ENCODE measurements at regions not wholly inside any gene's neighbourhood (a gene's known extent, or its start where the extent isn't known, plus 50 kb on each side); places are given as distances from the start of the nearest gene placed in this dataset.

GRCh38 chr3:102084006-102084405 is 234.7 kb downstream of the NFKBIZ start:
- no peaks in the 10 kb centered on the region for H3K27me3 ChIP-seq (ENCODE audit: control insufficient read depth in 1 of 2, insufficient read depth in 2 of 2, low read length in 1 of 2)
- ATAC-seq (ENCODE audit: low FRiP score): no peak
- 2 to 10% methylated on average over 3 of the region's 3 CpGs for WGBS, 2 donors
- DNase-seq: no peak
- H3K36me3 ChIP-seq (ENCODE audit: control insufficient read depth in 1 of 2, insufficient read depth in 2 of 2, low read length in 1 of 2): no peaks in the 10 kb centered on the region
- intact Hi-C loops (cut with DNase I): no loop called here
- H3K4me3 ChIP-seq (ENCODE audit: low read length in 2 of 2): no peak overlapping the region
- H3K4me1 ChIP-seq (ENCODE audit: control insufficient read depth in 1 of 2, insufficient read depth in 2 of 2, low read length in 2 of 2): peaks cover 5 to 10% of the 10 kb centered on the region in 2 donors
- H3K27ac ChIP-seq (ENCODE audit: low read depth in 1 of 2, low read length in 2 of 2): no peak overlapping the region
- no peaks in the 10 kb centered on the region for H3K9me3 ChIP-seq (ENCODE audit: control insufficient read depth, low read length)

- H3K27me3 ChIP-seq (ENCODE audit: control insufficient read depth in 1 of 2, insufficient read depth in 2 of 2, low read length in 1 of 2): no peaks in the 10 kb centered on the region
- DNase-seq: no peak
- no peak overlapping the region for H3K27ac ChIP-seq (ENCODE audit: low read depth in 1 of 2, low read length in 2 of 2)
- H3K36me3 ChIP-seq (ENCODE audit: control insufficient read depth in 1 of 2, insufficient read depth in 2 of 2, low read length in 1 of 2): no peaks in the 10 kb centered on the region
- intact Hi-C loops (cut with DNase I): no loop called here
- ATAC-seq (ENCODE audit: low FRiP score): no peak
- no peaks in the 10 kb centered on the region for H3K9me3 ChIP-seq (ENCODE audit: control insufficient read depth, low read length)
- H3K4me3 ChIP-seq (ENCODE audit: low read length in 2 of 2): no peak overlapping the region
- H3K4me1 ChIP-seq (ENCODE audit: control insufficient read depth in 1 of 2, insufficient read depth in 2 of 2, low read length in 2 of 2): peaks cover 5 to 7% of the 10 kb centered on the region in 2 donors
- 92 to 96% methylated on average over 3 of the region's 3 CpGs for WGBS, 2 donors
Observed at GRCh38 chr3:102084704-102085103, 235.4 kb downstream of the NFKBIZ start.

GRCh38 chr3:102085431-102086176 is 236.3 kb downstream of the NFKBIZ start:
- Histone ChIP-seq H3K27ac (ENCODE audit: low read depth in 1 of 2, low read length in 2 of 2) (no peak overlapping the region), H3K9me3 (ENCODE audit: control insufficient read depth, low read length) (no peaks in the 10 kb centered on the region), H3K4me1 (ENCODE audit: control insufficient read depth in 1 of 2, insufficient read depth in 2 of 2, low read length in 2 of 2) (peaks cover 2 to 3% of the 10 kb centered on the region in 2 donors), H3K4me3 (ENCODE audit: low read length in 2 of 2) (no peak overlapping the region), H3K36me3 (ENCODE audit: control insufficient read depth in 1 of 2, insufficient read depth in 2 of 2, low read length in 1 of 2) (no peaks in the 10 kb centered on the region), H3K27me3 (ENCODE audit: control insufficient read depth in 1 of 2, insufficient read depth in 2 of 2, low read length in 1 of 2) (no peaks in the 10 kb centered on the region)
- 79 to 82% methylated on average over 3 of the region's 3 CpGs for WGBS, 2 donors
- intact Hi-C loops (cut with DNase I): no loop called here
- ATAC-seq (ENCODE audit: low FRiP score) (no peak), DNase-seq (no peak)

- Histone ChIP-seq H3K36me3 (ENCODE audit: control insufficient read depth in 1 of 2, insufficient read depth in 2 of 2, low read length in 1 of 2) (no peaks in the 10 kb centered on the region), H3K9me3 (ENCODE audit: control insufficient read depth, low read length) (no peaks in the 10 kb centered on the region), H3K27me3 (ENCODE audit: control insufficient read depth in 1 of 2, insufficient read depth in 2 of 2, low read length in 1 of 2) (no peaks in the 10 kb centered on the region), H3K27ac (ENCODE audit: low read depth in 1 of 2, low read length in 2 of 2) (no peak overlapping the region), H3K4me1 (ENCODE audit: control insufficient read depth in 1 of 2, insufficient read depth in 2 of 2, low read length in 2 of 2) (peaks cover 2 to 3% of the 10 kb centered on the region in 2 donors), H3K4me3 (ENCODE audit: low read length in 2 of 2) (no peak overlapping the region)
- ATAC-seq (ENCODE audit: low FRiP score) (no peak), DNase-seq (no peak)
- intact Hi-C loops (cut with DNase I): no loop called here
- WGBS, 2 donors: 83 to 92% methylated on average over 4 of the region's 4 CpGs
Observed at GRCh38 chr3:102087236-102087635, 237.9 kb downstream of the NFKBIZ start.

GRCh38 chr3:102089239-102089638 is 239.9 kb downstream of the NFKBIZ start:
- Histone ChIP-seq H3K9me3 (ENCODE audit: control insufficient read depth, low read length) (no peaks in the 10 kb centered on the region), H3K4me1 (ENCODE audit: control insufficient read depth in 1 of 2, insufficient read depth in 2 of 2, low read length in 2 of 2) (peaks cover 0 to under 1% of the 10 kb centered on the region in 2 donors), H3K4me3 (ENCODE audit: low read length in 2 of 2) (no peak overlapping the region), H3K27me3 (ENCODE audit: control insufficient read depth in 1 of 2, insufficient read depth in 2 of 2, low read length in 1 of 2) (no peaks in the 10 kb centered on the region), H3K36me3 (ENCODE audit: control insufficient read depth in 1 of 2, insufficient read depth in 2 of 2, low read length in 1 of 2) (no peaks in the 10 kb centered on the region), H3K27ac (ENCODE audit: low read depth in 1 of 2, low read length in 2 of 2) (no peak overlapping the region)
- WGBS, 2 donors: 49 to 51% methylated on average over 3 of the region's 3 CpGs
- no peak for DNase-seq
- intact Hi-C loops (cut with DNase I): no loop called here
- no peak for ATAC-seq (ENCODE audit: low FRiP score)

- no peak for DNase-seq
- intact Hi-C loops (cut with DNase I): no loop called here
- Histone ChIP-seq H3K4me1 (ENCODE audit: control insufficient read depth in 1 of 2, insufficient read depth in 2 of 2, low read length in 2 of 2) (no peaks in the 10 kb centered on the region), H3K4me3 (ENCODE audit: low read length in 2 of 2) (no peak overlapping the region), H3K9me3 (ENCODE audit: control insufficient read depth, low read length) (no peaks in the 10 kb centered on the region), H3K27me3 (ENCODE audit: control insufficient read depth in 1 of 2, insufficient read depth in 2 of 2, low read length in 1 of 2) (no peaks in the 10 kb centered on the region), H3K27ac (ENCODE audit: low read depth in 1 of 2, low read length in 2 of 2) (no peak overlapping the region), H3K36me3 (ENCODE audit: control insufficient read depth in 1 of 2, insufficient read depth in 2 of 2, low read length in 1 of 2) (no peaks in the 10 kb centered on the region)
- ATAC-seq (ENCODE audit: low FRiP score): no peak
- WGBS, 2 donors: 62 to 67% methylated on average over 10 of the region's 10 CpGs
Observed at GRCh38 chr3:102089904-102090720, 240.8 kb downstream of the NFKBIZ start.

GRCh38 chr3:102090721-102091045 is 241.4 kb downstream of the NFKBIZ start:
- Histone ChIP-seq H3K4me1 (ENCODE audit: control insufficient read depth in 1 of 2, insufficient read depth in 2 of 2, low read length in 2 of 2) (no peaks in the 10 kb centered on the region), H3K36me3 (ENCODE audit: control insufficient read depth in 1 of 2, insufficient read depth in 2 of 2, low read length in 1 of 2) (no peaks in the 10 kb centered on the region), H3K9me3 (ENCODE audit: control insufficient read depth, low read length) (no peaks in the 10 kb centered on the region), H3K4me3 (ENCODE audit: low read length in 2 of 2) (no peak overlapping the region), H3K27ac (ENCODE audit: low read depth in 1 of 2, low read length in 2 of 2) (no peak overlapping the region), H3K27me3 (ENCODE audit: control insufficient read depth in 1 of 2, insufficient read depth in 2 of 2, low read length in 1 of 2) (no peaks in the 10 kb centered on the region)
- no peak for DNase-seq
- WGBS, 2 donors: 95 to 99% methylated on average over 3 of the region's 3 CpGs
- intact Hi-C loops (cut with DNase I): no loop called here
- ATAC-seq (ENCODE audit: low FRiP score): no peak

- intact Hi-C loops (cut with DNase I): no loop called here
- H3K27ac ChIP-seq (ENCODE audit: low read depth in 1 of 2, low read length in 2 of 2): no peak overlapping the region
- no peaks in the 10 kb centered on the region for H3K4me1 ChIP-seq (ENCODE audit: control insufficient read depth in 1 of 2, insufficient read depth in 2 of 2, low read length in 2 of 2)
- DNase-seq: no peak
- 92 to 96% methylated on average over 2 of the region's 2 CpGs for WGBS, 2 donors
- no peaks in the 10 kb centered on the region for H3K27me3 ChIP-seq (ENCODE audit: control insufficient read depth in 1 of 2, insufficient read depth in 2 of 2, low read length in 1 of 2)
- no peak overlapping the region for H3K4me3 ChIP-seq (ENCODE audit: low read length in 2 of 2)
- no peaks in the 10 kb centered on the region for H3K36me3 ChIP-seq (ENCODE audit: control insufficient read depth in 1 of 2, insufficient read depth in 2 of 2, low read length in 1 of 2)
- no peaks in the 10 kb centered on the region for H3K9me3 ChIP-seq (ENCODE audit: control insufficient read depth, low read length)
- no peak for ATAC-seq (ENCODE audit: low FRiP score)
Observed at GRCh38 chr3:102091358-102091757, 242.0 kb downstream of the NFKBIZ start.
